DND-41 (cell line): ENCODE measurements at regions not wholly inside any gene's neighbourhood (a gene's known extent, or its start where the extent isn't known, plus 50 kb on each side); places are given as distances from the start of the nearest gene placed in this dataset.

Experiments
- ATAC-seq: fragments of 200-7000 bp; cut with Tn5 transposase; 3 replicates; pipeline ENCODE4 v1.9.1; 2021; ENCODE audit warnings: low read depth; ENCODE audit not compliant: insufficient read depth
- DNase-seq: peaks from one replicate; pipeline ENCODE4 v3.0.0-alpha.2; 2020
- H2AFZ ChIP-seq: 2 replicates; pipeline ENCODE4 v1.6.0; 2012; ENCODE audit warnings: low read depth, low read length
- H3K27ac ChIP-seq: 2 replicates; pipeline ENCODE4 v1.5.1; 2012; ENCODE audit warnings: low read length, inconsistent platforms
- H3K27me3 ChIP-seq: fragments of 200-600 bp; sonication (generic); 2 replicates; pipeline ENCODE4 v1.6.0; 2012; ENCODE audit warnings: low read length, mild to moderate bottlenecking, inconsistent platforms; ENCODE audit not compliant: insufficient read depth, poor library complexity
- H3K36me3 ChIP-seq: 2 replicates; pipeline ENCODE4 v1.5.1; 2012; ENCODE audit warnings: low read length, inconsistent platforms; ENCODE audit not compliant: insufficient read depth
- H3K4me1 ChIP-seq: 2 replicates; pipeline ENCODE4 v1.5.1; 2012; ENCODE audit warnings: mild to moderate bottlenecking, low read length; ENCODE audit not compliant: insufficient read depth
- H3K4me2 ChIP-seq: 2 replicates; pipeline ENCODE4 v1.6.0; 2012; ENCODE audit warnings: mild to moderate bottlenecking, moderate library complexity, low read length, inconsistent platforms; ENCODE audit not compliant: insufficient read depth
- H3K4me3 ChIP-seq, 2 experiments: fragments of 200-600 bp in 1 of 2; shearing (Covaris generic) in 1 of 2; 2 replicates each; pipeline ENCODE4 v1.5.1; 2012 to 2016; ENCODE audit warnings: inconsistent platforms in 2 of 2, low read length in 2 of 2, mild to moderate bottlenecking in 2 of 2, low read depth in 1 of 2, moderate library complexity in 1 of 2
- H3K79me2 ChIP-seq: 2 replicates; pipeline ENCODE4 v1.6.0; 2012; ENCODE audit warnings: low read length, inconsistent platforms; ENCODE audit not compliant: insufficient read depth
- H3K9ac ChIP-seq: 2 replicates; pipeline ENCODE4 v1.6.0; 2012; ENCODE audit warnings: low read depth, mild to moderate bottlenecking, inconsistent platforms, low read length, moderate library complexity
- H3K9me3 ChIP-seq: 2 replicates; pipeline ENCODE4 v1.5.1; 2012; ENCODE audit warnings: low read length, moderate library complexity, mild to moderate bottlenecking, inconsistent platforms; ENCODE audit not compliant: insufficient read depth, severe bottlenecking
- H4K20me1 ChIP-seq: 2 replicates; pipeline ENCODE4 v1.6.0; 2012; ENCODE audit warnings: low read length; ENCODE audit not compliant: insufficient read depth
- CTCF ChIP-seq: IDR thresholded peaks from 2 replicates; pipeline ENCODE4 v1.5.1; 2012; ENCODE audit warnings: borderline replicate concordance, low read length, moderate library complexity, mild to moderate bottlenecking; ENCODE audit not compliant: poor library complexity, severe bottlenecking; ENCODE audit errors: extremely low read depth
- EZH2 ChIP-seq: IDR thresholded peaks from 3 replicates; pipeline ENCODE4 v1.6.1; 2012; ENCODE audit warnings: borderline replicate concordance, low read depth, mild to moderate bottlenecking, moderate library complexity, low read length, inconsistent platforms; ENCODE audit not compliant: severe bottlenecking

DNA sequence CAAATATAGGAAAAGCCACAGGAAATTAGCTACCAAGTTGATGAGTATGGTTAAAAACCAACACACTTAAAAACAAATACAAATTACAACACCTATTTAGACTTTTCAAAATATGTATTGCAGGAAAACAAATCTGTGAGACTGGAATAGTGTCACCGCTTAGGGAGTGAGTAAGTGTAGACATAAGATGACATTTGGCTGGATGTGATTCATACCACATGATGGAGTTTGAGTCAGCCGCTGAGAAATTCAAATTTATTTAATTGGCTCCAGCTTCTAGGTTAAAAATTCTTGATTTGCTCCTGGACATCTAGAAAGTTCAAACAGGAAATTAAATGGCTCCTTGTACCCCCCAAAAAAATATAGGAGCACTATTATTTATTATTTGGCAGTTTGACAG, 531.7 kb downstream of the SLITRK1 start:
- no peak for ATAC-seq
- no peak overlapping the region for H3K9ac ChIP-seq

DNA sequence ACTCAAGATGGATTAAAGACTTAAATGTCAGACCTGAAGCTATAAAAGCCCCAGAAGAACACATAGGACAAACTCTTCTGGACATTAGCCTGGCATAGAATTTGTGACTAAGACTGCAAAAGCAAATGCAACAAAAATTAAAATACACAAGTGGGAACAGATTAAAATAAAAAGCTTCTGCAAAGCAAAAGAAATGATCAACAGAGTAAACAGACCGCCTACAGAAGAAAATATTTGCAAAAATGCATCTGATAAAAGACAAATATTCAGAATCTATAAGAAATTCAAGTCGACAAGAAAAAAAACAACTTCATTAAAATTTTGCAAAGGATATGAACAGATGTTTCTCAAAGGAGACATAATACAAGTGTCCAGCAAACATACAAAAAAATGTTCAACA, 537.8 kb downstream of the SLITRK1 start:
- H3K4me2 ChIP-seq = no peak overlapping the region
- no peaks in the 10 kb centered on the region for H4K20me1 ChIP-seq
- ATAC-seq (no peak), DNase-seq (no peak)
- no peaks in the 10 kb centered on the region for H3K27me3 ChIP-seq
- H3K4me3 ChIP-seq = no peak overlapping the region
- no peak for TF ChIP-seq EZH2
- no peak for TF ChIP-seq CTCF
- no peaks in the 10 kb centered on the region for H3K4me1 ChIP-seq
- no peaks in the 10 kb centered on the region for H3K36me3 ChIP-seq
- H3K79me2 ChIP-seq = no peaks in the 10 kb centered on the region
- no peak overlapping the region for H2AFZ ChIP-seq
- H3K9ac ChIP-seq = no peak overlapping the region
- H3K27ac ChIP-seq = no peak overlapping the region
- peaks cover 10% of the 10 kb centered on the region for H3K9me3 ChIP-seq

More for the DNA sequence above, 531.7 kb downstream of the SLITRK1 start:
- H3K4me3 ChIP-seq = no peak overlapping the region
- TF ChIP-seq EZH2 (no peak), CTCF (no peak)
- no peak overlapping the region for H3K27ac ChIP-seq
- H3K4me2 ChIP-seq = no peak overlapping the region
- H3K9me3 ChIP-seq = no peaks in the 10 kb centered on the region
- no peaks in the 10 kb centered on the region for H3K4me1 ChIP-seq
- no peak overlapping the region for H2AFZ ChIP-seq
- no peaks in the 10 kb centered on the region for H3K36me3 ChIP-seq
- DNase-seq = no peak
- no peaks in the 10 kb centered on the region for H3K79me2 ChIP-seq
- no peaks in the 10 kb centered on the region for H4K20me1 ChIP-seq
- H3K27me3 ChIP-seq = no peaks in the 10 kb centered on the region

- ATAC-seq = 0 out of 3 replicates have a peak, but pooled peaks have one; percentile 37
- peaks cover 10% of the 10 kb centered on the region for H3K9me3 ChIP-seq
- H3K27me3 ChIP-seq = no peaks in the 10 kb centered on the region
- no peak overlapping the region for H3K9ac ChIP-seq
- H3K36me3 ChIP-seq = no peaks in the 10 kb centered on the region
- DNase-seq = no peak
- H2AFZ ChIP-seq = no peak overlapping the region
- no peak overlapping the region for H3K4me2 ChIP-seq
- H4K20me1 ChIP-seq = no peaks in the 10 kb centered on the region
- H3K27ac ChIP-seq = no peak overlapping the region
- no peaks in the 10 kb centered on the region for H3K4me1 ChIP-seq
- no peak overlapping the region for H3K4me3 ChIP-seq
- no peaks in the 10 kb centered on the region for H3K79me2 ChIP-seq
- TF ChIP-seq EZH2 = no peak
- peak; percentile 21 for TF ChIP-seq CTCF
Measured at GRCh38 chr13:83340170-83340569, 542.1 kb downstream of the SLITRK1 start.
